Hepatocyte (in vitro differentiated cells): ENCODE measurements at regions not wholly inside any gene's neighbourhood (a gene's known extent, or its start where the extent isn't known, plus 50 kb on each side); places are given as distances from the start of the nearest gene placed in this dataset.

Source experiments
- DNase-seq: peaks from one replicate; pipeline ENCODE4 v3.0.0-alpha.2; 2016; ENCODE audit warnings: low spot score
- H2AFZ ChIP-seq: fragments of 200-600 bp; sonication (generic); 2 replicates; pipeline ENCODE4 v1.6.0; 2016; ENCODE audit warnings: antibody characterized with exemption, mild to moderate bottlenecking
- H3K27ac ChIP-seq: fragments of 200-600 bp; sonication (generic); 2 replicates; pipeline ENCODE4 v1.5.1; 2016; ENCODE audit warnings: mild to moderate bottlenecking
- H3K27me3 ChIP-seq: fragments of 200-600 bp; sonication (generic); 2 replicates; pipeline ENCODE4 v1.6.1; 2016
- H3K36me3 ChIP-seq: fragments of 200-600 bp; sonication (generic); replicated peaks from 2 replicates; pipeline ENCODE4 v1.5.1; 2016; ENCODE audit warnings: low read depth; ENCODE audit not compliant: insufficient read depth
- H3K4me1 ChIP-seq: fragments of 200-600 bp; sonication (generic); 2 replicates; pipeline ENCODE4 v1.5.1; 2016; ENCODE audit warnings: mild to moderate bottlenecking, moderate library complexity; ENCODE audit not compliant: insufficient read depth
- H3K4me2 ChIP-seq: fragments of 200-600 bp; sonication (generic); 2 replicates; pipeline ENCODE4 v1.6.0; 2016
- H3K4me3 ChIP-seq: fragments of 200-600 bp; sonication (generic); 2 replicates; pipeline ENCODE4 v1.5.1; 2016; ENCODE audit warnings: mild to moderate bottlenecking
- H3K79me2 ChIP-seq: fragments of 200-600 bp; sonication (generic); 2 replicates; pipeline ENCODE4 v1.6.0; 2017; ENCODE audit warnings: mild to moderate bottlenecking
- H3K9me2 ChIP-seq: fragments of 200-600 bp; sonication (generic); replicated peaks from 2 replicates; pipeline ENCODE4 v1.6.0; 2017; ENCODE audit warnings: mild to moderate bottlenecking; ENCODE audit not compliant: insufficient read depth
- H3K9me3 ChIP-seq: fragments of 200-600 bp; sonication (generic); 2 replicates; pipeline ENCODE4 v1.5.1; 2016; ENCODE audit warnings: low read depth, mild to moderate bottlenecking
- H4K20me1 ChIP-seq: fragments of 200-600 bp; sonication (generic); 2 replicates; pipeline ENCODE4 v1.6.0; 2016; ENCODE audit warnings: mild to moderate bottlenecking; ENCODE audit not compliant: insufficient read depth, poor library complexity, severe bottlenecking
- EZH2 ChIP-seq: fragments of 200-600 bp; sonication (generic); IDR thresholded peaks from 2 replicates; pipeline ENCODE4 v1.6.1; 2016; ENCODE audit warnings: antibody characterized with exemption, mild to moderate bottlenecking, borderline replicate concordance
- EZH2phosphoT487 ChIP-seq: fragments of 200-600 bp; sonication (generic); IDR thresholded peaks from one replicate; pipeline ENCODE4 v1.6.1; 2018; ENCODE audit warnings: antibody characterized with exemption, mild to moderate bottlenecking, low read depth, moderate library complexity; ENCODE audit not compliant: unreplicated experiment, severe bottlenecking
- WGBS: methylation state at CpG from one replicate; pipeline ENCODE4 v1.1.6; 2016; ENCODE audit warnings: low lambda C conversion rate; ENCODE audit errors: missing lambda C conversion rate; 5-methylcytosine and 5-hydroxymethylcytosine counted together
- TF ChIP-seq, protein P1 (sequence below): fragments of 200-600 bp; sonication (generic); IDR thresholded peaks from 2 replicates; pipeline ENCODE4 v1.5.1; 2016; ENCODE audit warnings: antibody characterized with exemption, mild to moderate bottlenecking; ENCODE audit not compliant: poor library complexity

DNA sequence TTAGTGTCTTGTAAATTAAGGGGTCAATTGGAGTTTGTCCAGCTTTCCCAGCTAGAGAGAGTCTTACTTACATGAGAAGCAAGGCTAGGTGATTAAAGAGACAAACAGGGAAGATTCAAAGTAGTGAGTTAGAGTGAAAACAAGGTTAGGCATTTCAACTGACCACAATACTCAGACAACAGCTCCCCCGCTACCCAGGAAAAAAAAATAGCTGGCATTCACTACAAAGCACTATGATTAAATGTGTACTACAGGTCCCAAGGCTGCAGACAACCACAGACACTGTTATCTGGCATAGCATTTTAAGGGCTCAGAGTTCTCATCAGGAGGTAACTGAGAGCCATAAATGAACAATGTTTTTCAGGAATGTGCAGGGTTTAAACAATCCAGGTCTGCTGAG lies 680.9 kb downstream of the TMEM121 start:
- Histone ChIP-seq H3K4me3 (no peak overlapping the region), H3K9me3 (no peaks in the 10 kb centered on the region), H3K27me3 (no peaks in the 10 kb centered on the region), H3K27ac (no peak overlapping the region), H3K4me2 (no peak overlapping the region), H4K20me1 (no peaks in the 10 kb centered on the region), H3K79me2 (no peaks in the 10 kb centered on the region), H3K36me3 (no peaks in the 10 kb centered on the region), H3K9me2 (no peaks in the 10 kb centered on the region), H3K4me1 (no peaks in the 10 kb centered on the region), H2AFZ (no peak overlapping the region)
- DNase-seq, result no peak
- 68% methylated on average over 1 of the region's 1 CpG for whole genome bisulfite sequencing
- TF ChIP-seq, protein P1, sequence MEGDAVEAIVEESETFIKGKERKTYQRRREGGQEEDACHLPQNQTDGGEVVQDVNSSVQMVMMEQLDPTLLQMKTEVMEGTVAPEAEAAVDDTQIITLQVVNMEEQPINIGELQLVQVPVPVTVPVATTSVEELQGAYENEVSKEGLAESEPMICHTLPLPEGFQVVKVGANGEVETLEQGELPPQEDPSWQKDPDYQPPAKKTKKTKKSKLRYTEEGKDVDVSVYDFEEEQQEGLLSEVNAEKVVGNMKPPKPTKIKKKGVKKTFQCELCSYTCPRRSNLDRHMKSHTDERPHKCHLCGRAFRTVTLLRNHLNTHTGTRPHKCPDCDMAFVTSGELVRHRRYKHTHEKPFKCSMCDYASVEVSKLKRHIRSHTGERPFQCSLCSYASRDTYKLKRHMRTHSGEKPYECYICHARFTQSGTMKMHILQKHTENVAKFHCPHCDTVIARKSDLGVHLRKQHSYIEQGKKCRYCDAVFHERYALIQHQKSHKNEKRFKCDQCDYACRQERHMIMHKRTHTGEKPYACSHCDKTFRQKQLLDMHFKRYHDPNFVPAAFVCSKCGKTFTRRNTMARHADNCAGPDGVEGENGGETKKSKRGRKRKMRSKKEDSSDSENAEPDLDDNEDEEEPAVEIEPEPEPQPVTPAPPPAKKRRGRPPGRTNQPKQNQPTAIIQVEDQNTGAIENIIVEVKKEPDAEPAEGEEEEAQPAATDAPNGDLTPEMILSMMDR, result no peak
- TF ChIP-seq EZH2, result no peak
- TF ChIP-seq EZH2phosphoT487, result no peak

DNA sequence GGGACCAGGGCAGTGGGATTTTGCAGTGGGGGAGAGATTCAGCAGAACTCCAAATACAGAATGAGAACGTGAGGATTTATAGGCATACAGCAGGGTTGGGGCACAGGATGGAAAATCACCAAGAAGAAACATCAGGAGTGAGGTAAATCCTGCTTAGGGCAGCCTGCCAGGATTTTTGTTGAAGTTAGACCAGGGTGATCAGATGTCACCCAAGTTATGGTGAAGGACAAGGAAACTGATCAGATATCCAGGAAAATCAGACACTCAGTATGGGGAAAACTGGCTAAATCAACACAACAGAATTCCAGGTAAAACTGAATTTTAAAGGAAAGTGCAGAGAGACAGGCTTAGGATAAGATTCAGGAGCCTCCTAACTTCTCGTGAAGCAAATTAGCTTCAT lies 682.4 kb downstream of the TMEM121 start:
- H3K4me2 ChIP-seq, result no peak overlapping the region
- no peaks in the 10 kb centered on the region for H3K9me3 ChIP-seq
- TF ChIP-seq, protein P1, result no peak
- TF ChIP-seq EZH2phosphoT487 (no peak), EZH2 (no peak)
- no peaks in the 10 kb centered on the region for H4K20me1 ChIP-seq
- H3K36me3 ChIP-seq, result no peaks in the 10 kb centered on the region
- H3K4me1 ChIP-seq, result no peaks in the 10 kb centered on the region
- H2AFZ ChIP-seq, result no peak overlapping the region
- H3K27me3 ChIP-seq, result no peaks in the 10 kb centered on the region
- H3K79me2 ChIP-seq, result no peaks in the 10 kb centered on the region
- H3K9me2 ChIP-seq, result no peaks in the 10 kb centered on the region
- H3K4me3 ChIP-seq, result no peak overlapping the region
- 43% methylated on average over 2 of the region's 2 CpGs for WGBS
- H3K27ac ChIP-seq, result no peak overlapping the region
- no peak for DNase-seq

DNA sequence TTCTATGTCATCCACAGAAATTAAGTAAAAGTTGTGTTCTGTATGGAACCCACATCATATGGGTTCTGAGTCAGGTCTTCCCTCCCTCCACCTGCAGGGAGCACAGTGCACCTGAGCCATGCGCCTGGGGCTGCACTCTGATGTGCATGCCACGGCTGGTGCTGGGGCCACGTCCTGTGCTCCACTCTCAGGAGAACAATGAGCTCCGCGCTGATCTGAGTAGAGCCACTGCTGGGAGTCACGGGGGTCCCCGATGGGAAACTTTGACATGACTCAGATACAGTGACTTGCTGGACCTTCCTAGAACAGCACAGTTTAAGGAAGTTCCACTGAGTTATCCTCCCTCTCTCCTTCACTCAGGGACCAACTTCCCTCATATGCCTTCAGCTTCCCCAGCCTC lies 683.4 kb downstream of the TMEM121 start:
- no peak for DNase-seq
- Histone ChIP-seq H3K9me3 (no peaks in the 10 kb centered on the region), H3K9me2 (no peaks in the 10 kb centered on the region), H3K4me3 (no peak overlapping the region), H3K36me3 (no peaks in the 10 kb centered on the region), H4K20me1 (no peaks in the 10 kb centered on the region), H3K27me3 (no peaks in the 10 kb centered on the region), H3K4me2 (no peak overlapping the region), H3K27ac (no peak overlapping the region), H2AFZ (no peak overlapping the region), H3K4me1 (no peaks in the 10 kb centered on the region), H3K79me2 (no peaks in the 10 kb centered on the region)
- 73% methylated on average over 7 of the region's 7 CpGs for WGBS
- TF ChIP-seq EZH2phosphoT487 (no peak), EZH2 (no peak)
- TF ChIP-seq, protein P1, result no peak

DNA sequence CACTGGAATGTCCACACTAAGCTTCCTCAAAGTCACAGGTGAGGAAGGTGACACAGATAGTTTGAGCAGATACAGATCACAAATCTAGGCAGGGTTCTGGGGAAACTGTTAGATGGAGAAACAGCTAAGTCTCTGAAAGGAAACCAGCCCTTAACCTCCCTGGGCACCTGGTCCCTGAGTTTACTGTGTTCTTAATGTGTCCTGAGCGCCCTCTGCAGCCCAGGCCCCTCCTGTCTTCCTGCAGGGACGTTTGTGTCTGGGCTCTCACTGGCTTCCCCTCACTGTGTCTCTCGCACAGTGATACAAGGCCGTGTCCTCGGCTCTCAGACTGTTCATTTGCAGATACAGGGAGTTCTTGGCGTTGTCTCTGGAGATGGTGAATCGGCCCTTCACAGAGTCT lies 684.3 kb downstream of the TMEM121 start:
- H3K79me2 ChIP-seq, result no peaks in the 10 kb centered on the region
- H3K4me3 ChIP-seq, result no peak overlapping the region
- H3K9me3 ChIP-seq, result no peaks in the 10 kb centered on the region
- H3K27me3 ChIP-seq, result no peaks in the 10 kb centered on the region
- H4K20me1 ChIP-seq, result no peaks in the 10 kb centered on the region
- TF ChIP-seq EZH2, result no peak
- no peak for DNase-seq
- H3K4me1 ChIP-seq, result no peaks in the 10 kb centered on the region
- no peak overlapping the region for H3K4me2 ChIP-seq
- no peak overlapping the region for H2AFZ ChIP-seq
- H3K36me3 ChIP-seq, result no peaks in the 10 kb centered on the region
- H3K27ac ChIP-seq, result no peak overlapping the region
- no peaks in the 10 kb centered on the region for H3K9me2 ChIP-seq
- WGBS, result 59% methylated on average over 7 of the region's 7 CpGs
